ENCODE measurements at regions not wholly inside any gene's neighbourhood (a gene's known extent, or its start where the extent isn't known, plus 50 kb on each side); places are given as distances from the start of the nearest gene placed in this dataset.

DNA sequence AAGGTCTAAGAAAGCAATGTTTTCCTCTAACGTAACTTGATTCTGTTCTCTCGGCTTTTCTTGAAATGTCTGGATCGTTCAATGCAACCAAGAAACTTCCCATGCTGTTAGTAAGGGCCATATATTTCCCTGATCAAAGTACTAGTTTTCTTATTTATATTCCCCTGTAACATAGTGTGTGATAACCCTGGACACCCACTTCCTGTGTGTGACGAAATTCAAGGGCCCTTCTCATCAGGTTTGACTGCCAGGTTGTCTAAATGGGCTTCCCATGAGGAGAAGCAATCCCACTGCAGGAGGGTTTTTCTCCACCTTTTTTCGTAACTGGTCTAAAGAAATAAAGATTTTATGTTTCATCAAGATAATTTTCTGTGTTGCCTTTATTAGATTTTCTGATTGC lies 102.6 kb upstream of the RPS6KA2 start:
- TF ChIP-seq, protein P1, sequence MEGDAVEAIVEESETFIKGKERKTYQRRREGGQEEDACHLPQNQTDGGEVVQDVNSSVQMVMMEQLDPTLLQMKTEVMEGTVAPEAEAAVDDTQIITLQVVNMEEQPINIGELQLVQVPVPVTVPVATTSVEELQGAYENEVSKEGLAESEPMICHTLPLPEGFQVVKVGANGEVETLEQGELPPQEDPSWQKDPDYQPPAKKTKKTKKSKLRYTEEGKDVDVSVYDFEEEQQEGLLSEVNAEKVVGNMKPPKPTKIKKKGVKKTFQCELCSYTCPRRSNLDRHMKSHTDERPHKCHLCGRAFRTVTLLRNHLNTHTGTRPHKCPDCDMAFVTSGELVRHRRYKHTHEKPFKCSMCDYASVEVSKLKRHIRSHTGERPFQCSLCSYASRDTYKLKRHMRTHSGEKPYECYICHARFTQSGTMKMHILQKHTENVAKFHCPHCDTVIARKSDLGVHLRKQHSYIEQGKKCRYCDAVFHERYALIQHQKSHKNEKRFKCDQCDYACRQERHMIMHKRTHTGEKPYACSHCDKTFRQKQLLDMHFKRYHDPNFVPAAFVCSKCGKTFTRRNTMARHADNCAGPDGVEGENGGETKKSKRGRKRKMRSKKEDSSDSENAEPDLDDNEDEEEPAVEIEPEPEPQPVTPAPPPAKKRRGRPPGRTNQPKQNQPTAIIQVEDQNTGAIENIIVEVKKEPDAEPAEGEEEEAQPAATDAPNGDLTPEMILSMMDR (IDR thresholded peaks at IDR 0.05; ENCODE audit: extremely low read depth, insufficient read depth, missing control alignments): no peak
- in situ Hi-C loops (cut with MboI; ENCODE audit: low pct_unique_long_range_greater_than_20kb, low sequenced_read_pairs, unreplicated experiment): no loop called here

DNA sequence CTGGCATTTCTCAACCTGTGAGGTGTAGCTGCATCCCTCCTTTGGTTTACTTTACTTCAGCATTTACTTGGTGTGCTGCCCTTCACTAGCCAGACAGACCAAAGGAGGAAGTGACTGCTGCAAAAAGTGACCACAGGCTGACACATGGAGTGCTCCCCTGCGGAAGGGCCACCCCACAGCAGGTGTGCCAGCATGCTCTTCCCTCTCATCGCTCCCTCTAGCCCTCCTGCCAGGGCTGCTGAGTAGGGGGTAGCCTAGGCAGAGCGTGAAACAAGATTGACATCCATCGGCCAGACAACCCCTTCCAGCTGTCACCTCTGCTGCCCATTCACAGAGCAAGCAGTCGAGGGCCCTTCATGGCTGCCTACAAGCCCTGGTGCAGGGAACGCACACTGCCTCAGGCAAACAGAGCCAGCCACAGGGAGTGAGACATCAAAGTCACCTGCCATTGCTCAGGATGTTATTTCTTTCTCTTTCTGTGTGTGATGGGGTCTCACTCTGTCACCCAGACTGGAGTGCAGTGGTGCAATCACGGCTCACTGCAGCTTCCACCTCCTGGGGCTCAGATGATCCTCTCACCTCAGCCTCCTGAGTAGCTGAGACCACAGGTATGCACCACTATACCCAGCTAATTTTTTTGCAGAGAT lies 102.0 kb upstream of the RPS6KA2 start:
- in situ Hi-C loops (cut with MboI; ENCODE audit: low pct_unique_long_range_greater_than_20kb, low sequenced_read_pairs, unreplicated experiment): no loop called here
- DNase-seq (ENCODE audit: low spot score): no peak
- TF ChIP-seq, protein P1 (IDR thresholded peaks at IDR 0.05; ENCODE audit: extremely low read depth, insufficient read depth, missing control alignments): no peak

More for the DNA sequence above, 102.6 kb upstream of the RPS6KA2 start:
- DNase-seq (ENCODE audit: low spot score): no peak

DNA sequence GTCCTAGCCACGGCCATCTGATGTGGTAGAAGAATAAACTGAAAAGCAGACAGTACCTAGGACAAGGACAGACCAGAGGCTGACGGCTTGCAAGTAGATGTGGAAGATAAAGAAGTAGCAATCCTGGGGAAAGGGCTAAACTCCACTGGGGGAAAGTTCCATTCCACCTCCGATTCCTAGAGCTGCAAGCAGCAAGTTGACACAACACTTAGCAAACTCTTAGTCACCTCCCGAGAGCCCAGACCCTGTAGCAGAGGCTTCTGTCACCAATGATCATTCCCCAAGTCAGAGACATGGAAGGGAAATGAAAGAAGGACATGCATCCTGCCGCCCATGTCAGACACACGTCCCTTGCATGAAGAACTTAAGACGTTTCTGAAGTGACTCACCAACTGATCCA lies 99.2 kb upstream of the RPS6KA2 start:
- TF ChIP-seq, protein P1 (IDR thresholded peaks at IDR 0.05; ENCODE audit: extremely low read depth, insufficient read depth, missing control alignments): no peak
- in situ Hi-C loops (cut with MboI; ENCODE audit: low pct_unique_long_range_greater_than_20kb, low sequenced_read_pairs, unreplicated experiment): no loop called here
- no peak for DNase-seq (ENCODE audit: low spot score)

DNA sequence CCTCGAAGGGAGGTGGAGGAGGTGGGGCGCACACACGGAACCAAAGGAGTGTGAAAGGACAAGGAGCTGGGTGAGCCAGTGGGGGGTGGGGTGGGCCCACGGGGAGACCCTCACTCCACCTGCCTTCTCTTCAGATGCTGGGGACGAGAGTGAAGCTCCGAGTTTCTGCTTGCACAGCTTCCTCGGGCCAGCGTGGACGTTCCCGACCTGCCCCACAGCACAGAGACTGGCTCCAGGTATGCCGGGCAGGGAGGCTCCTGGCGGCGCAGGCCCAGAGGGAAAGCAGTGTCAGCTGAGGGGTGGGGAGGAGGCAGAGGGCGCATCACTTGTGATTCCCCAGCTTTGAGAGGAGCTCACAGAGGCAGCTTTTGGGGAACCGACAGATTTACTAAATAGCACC lies 98.5 kb upstream of the RPS6KA2 start:
- in situ Hi-C loops (cut with MboI; ENCODE audit: low pct_unique_long_range_greater_than_20kb, low sequenced_read_pairs, unreplicated experiment): no loop called here
- no peak for DNase-seq (ENCODE audit: low spot score)
- TF ChIP-seq, protein P1 (IDR thresholded peaks at IDR 0.05; ENCODE audit: extremely low read depth, insufficient read depth, missing control alignments): no peak

DNA sequence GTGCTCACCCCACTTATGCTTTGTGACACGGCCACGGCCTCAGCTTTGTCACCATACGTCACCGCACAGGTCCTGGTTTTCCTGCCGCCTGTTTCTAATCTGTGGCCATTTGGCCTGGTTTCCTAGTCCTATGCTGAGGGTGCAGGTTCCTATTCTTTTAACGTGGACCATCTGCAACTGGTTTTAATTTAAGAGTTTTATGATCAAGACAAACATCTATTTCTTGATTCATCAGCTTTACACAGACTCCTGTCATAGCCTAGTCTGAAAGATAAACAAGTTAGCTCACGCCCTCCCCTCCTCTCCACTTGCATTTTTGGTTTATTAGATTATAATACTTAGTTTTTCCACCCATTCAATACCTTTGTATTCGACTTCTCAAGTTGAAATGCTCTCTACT lies 97.5 kb upstream of the RPS6KA2 start:
- no peak for DNase-seq (ENCODE audit: low spot score)
- in situ Hi-C loops (cut with MboI; ENCODE audit: low pct_unique_long_range_greater_than_20kb, low sequenced_read_pairs, unreplicated experiment): no loop called here
- TF ChIP-seq, protein P1 (IDR thresholded peaks at IDR 0.05; ENCODE audit: extremely low read depth, insufficient read depth, missing control alignments): no peak

DNA sequence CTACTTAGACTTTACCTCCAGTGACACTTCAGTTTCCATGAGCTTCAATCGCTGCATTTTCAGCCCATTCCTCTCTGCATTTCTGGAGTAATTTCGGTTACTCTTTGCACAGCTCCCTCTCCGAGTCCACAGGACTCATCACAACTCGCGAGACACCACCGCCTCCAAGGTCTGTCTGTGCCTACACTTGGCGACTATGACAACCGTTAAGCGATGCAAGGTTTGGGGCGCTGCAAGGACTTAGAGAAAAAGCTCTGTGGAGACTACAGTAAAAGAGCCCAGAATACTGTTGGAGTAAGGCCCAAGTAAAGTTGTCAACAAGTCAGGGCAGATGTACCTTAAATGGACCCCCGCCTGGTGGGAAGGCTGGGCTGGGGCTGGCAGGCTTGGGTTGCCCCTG lies 95.7 kb upstream of the RPS6KA2 start:
- no peak for DNase-seq (ENCODE audit: low spot score)
- TF ChIP-seq, protein P1 (IDR thresholded peaks at IDR 0.05; ENCODE audit: extremely low read depth, insufficient read depth, missing control alignments): no peak
- in situ Hi-C loops (cut with MboI; ENCODE audit: low pct_unique_long_range_greater_than_20kb, low sequenced_read_pairs, unreplicated experiment): no loop called here

All from GM13977 (cell line).